ENCODE measurements at regions not wholly inside any gene's neighbourhood (a gene's known extent, or its start where the extent isn't known, plus 50 kb on each side); places are given as distances from the start of the nearest gene placed in this dataset.

GRCh38 chr10:23877791-23878320 lies 331.1 kb upstream of the KIAA1217 start:
- ChIA-PET POLR2A (no interaction called here), CTCF (no interaction called here)
- no peak for TF ChIP-seq CTCF (IDR thresholded peaks at IDR 0.05; ENCODE audit: insufficient read depth, low read length, missing control alignments)
- H3K4me3 ChIP-seq (ENCODE audit: low read depth, low read length), result no peak overlapping the region
- no peak for DNase-seq (ENCODE audit: low read depth, low spot score)

GRCh38 chr10:23884670-23885069 lies 324.3 kb upstream of the KIAA1217 start:
- no peak for DNase-seq (ENCODE audit: low read depth, low spot score)
- ChIA-PET CTCF (no interaction called here), POLR2A (no interaction called here)
- no peak overlapping the region for H3K4me3 ChIP-seq (ENCODE audit: low read depth, low read length)
- no peak for TF ChIP-seq CTCF (IDR thresholded peaks at IDR 0.05; ENCODE audit: insufficient read depth, low read length, missing control alignments)

GRCh38 chr10:23885853-23886252 lies 323.1 kb upstream of the KIAA1217 start:
- no peak for TF ChIP-seq CTCF (IDR thresholded peaks at IDR 0.05; ENCODE audit: insufficient read depth, low read length, missing control alignments)
- DNase-seq (ENCODE audit: low read depth, low spot score), result no peak
- POLR2A ChIA-PET, result no interaction called here
- CTCF ChIA-PET, result no interaction called here
- no peak overlapping the region for H3K4me3 ChIP-seq (ENCODE audit: low read depth, low read length)

- POLR2A ChIA-PET, result no interaction called here
- DNase-seq (ENCODE audit: low read depth, low spot score), result no peak
- no peak for TF ChIP-seq CTCF (IDR thresholded peaks at IDR 0.05; ENCODE audit: insufficient read depth, low read length, missing control alignments)
- CTCF ChIA-PET, result no interaction called here
- no peak overlapping the region for H3K4me3 ChIP-seq (ENCODE audit: low read depth, low read length)
These were observed 322.6 kb upstream of the KIAA1217 start for GRCh38 chr10:23886355-23886754.

DNA sequence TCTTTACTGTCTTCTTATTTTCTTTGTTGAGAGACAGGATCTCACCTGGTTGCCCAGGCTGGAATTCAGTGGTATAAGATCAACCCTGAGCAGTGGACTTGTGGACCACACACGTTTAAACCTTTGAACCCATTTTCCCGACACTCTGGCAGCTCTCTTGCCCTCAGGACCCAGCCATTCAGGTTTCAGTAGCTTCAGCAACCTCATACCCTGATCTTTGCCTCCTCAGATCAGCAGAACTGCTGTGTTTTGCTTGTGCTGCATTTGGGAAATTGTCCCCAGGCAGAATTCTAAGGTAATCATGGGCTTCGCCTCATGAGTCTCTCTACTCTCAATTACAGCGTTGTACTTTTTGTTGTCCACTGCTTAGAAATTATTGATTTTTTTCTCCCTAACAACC lies 317.6 kb upstream of the KIAA1217 start:
- ChIA-PET CTCF (no interaction called here), POLR2A (no interaction called here)
- TF ChIP-seq CTCF (IDR thresholded peaks at IDR 0.05; ENCODE audit: insufficient read depth, low read length, missing control alignments), result no peak
- no peak for DNase-seq (ENCODE audit: low read depth, low spot score)
- H3K4me3 ChIP-seq (ENCODE audit: low read depth, low read length), result no peak overlapping the region

GRCh38 chr10:23892296-23892695 lies 316.6 kb upstream of the KIAA1217 start:
- ChIA-PET POLR2A (no interaction called here), CTCF (no interaction called here)
- DNase-seq (ENCODE audit: low read depth, low spot score), result no peak
- TF ChIP-seq CTCF (IDR thresholded peaks at IDR 0.05; ENCODE audit: insufficient read depth, low read length, missing control alignments), result no peak
- H3K4me3 ChIP-seq (ENCODE audit: low read depth, low read length), result no peak overlapping the region

All from AG04449 (cell line).